ENCODE measurements at regions not wholly inside any gene's neighbourhood (a gene's known extent, or its start where the extent isn't known, plus 50 kb on each side); places are given as distances from the start of the nearest gene placed in this dataset.

DNA sequence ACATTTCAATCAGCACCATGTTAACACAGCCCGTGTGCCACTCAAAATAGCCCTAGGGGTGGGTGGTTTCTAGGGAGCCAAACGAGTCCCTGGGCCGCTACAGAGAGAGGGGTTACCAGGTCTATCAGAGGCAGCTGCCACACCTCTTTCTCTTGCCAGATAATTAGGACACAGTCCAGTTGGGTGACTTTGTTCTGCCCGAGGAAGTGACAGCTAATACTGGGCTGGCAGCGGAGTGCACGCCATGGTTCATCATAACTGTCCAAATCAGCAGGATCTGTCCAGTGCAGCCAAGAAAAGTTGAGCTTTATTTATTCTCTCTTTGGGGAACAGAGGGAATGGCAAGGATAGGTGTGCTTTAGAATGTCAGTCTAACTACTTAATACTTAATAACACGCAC is 583.8 kb downstream of the BRINP1 start:
- DNase-seq = no peak

DNA sequence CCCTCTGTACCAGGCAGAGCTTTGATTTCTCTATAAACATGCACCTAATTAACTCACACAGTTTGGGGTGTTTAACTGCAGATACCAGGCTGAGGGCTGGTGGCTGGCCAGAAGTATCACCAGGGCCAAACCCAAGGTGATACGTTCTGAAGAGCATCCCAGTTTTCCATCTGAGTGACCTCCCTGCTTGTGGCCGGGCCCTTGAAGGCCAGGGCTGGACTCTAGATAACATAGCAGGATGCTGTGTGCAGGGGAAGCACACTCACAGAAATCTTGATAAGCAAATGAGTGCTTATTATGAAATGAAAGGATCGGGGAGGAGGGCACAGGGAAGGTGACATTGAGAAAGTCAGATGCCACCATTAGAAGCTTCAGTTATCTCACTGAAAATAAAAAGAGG is 582.4 kb downstream of the BRINP1 start:
- no peak for DNase-seq

DNA sequence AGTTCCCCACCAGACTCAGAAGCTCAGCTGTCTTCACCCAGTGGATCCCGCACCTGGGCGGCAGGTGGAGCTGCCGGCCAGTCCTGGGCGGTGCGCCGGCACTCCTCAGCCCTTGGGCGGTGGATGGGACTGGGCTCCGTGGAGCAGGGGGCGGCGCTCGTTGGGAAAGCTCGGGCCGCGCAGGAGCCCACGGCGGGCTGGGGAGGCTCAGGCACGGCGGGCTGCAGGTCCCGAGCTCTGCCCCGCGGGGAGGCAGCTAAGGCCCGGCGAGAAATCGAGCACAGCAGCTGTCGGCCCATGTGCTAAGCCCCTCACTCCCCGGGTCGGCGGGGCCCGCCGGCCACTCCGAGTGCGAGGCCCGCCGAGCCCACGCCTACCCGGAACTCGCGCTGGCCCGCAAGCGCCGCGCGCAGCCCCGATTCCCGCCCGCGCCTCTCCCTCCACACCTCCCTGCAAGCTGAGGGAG is 560.0 kb downstream of the BRINP1 start:
- DNase-seq = no peak

DNA sequence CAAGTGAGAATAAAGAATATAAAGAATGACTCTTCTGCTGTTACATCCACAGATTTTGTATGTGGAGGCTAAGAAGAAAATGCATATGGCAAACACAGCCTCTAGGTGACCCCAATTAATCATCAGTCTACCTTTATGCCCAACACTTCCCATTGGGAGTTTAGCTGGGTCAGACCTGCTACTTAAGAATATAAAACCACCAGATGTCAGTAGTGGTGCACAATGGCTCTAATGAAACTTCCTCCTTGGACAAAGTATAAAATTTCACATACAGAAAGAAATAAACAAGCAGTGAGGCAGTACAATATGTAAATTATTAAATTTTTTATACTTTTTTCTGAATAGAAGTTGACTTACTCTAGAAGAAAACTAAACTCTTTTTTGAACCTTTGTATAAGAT is 539.9 kb downstream of the BRINP1 start:
- no peak for DNase-seq

DNA sequence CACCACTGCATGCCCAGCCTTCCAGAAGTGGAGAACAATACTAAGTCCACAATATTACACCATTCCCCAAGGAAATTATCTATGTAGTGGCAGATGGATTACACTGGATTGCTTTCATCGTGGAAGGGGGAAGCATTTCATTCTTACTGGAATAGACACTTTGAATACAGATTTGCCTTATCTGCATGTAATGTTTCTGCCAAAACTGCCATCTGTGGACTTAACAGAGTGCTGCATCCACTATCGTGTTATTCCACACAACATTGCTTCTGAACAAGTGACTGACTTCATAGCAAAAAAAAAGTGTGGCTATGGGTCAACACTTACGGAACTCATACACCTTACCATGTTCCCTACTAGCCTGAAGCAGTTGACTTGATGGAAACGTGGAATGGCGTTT is 536.9 kb downstream of the BRINP1 start:
- no peak for DNase-seq

DNA sequence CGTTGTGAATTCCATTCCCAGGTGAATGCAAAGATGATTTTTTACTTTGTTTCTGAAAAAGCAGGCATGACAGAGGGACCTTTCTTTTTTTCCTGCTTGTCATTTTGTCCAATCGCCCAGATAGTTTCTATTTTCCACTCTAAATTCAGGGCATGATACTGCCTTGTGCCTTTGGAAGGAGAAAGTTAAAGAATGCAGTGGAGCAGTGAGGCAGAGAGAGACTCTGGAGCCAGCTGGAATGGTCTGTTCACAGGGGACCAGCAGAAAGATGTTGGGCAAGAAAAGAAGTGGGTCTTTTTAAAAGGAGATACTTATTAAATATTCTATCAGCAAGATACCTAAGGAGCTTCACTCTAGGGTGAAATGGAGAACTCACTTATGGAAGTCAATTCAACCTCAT is 532.3 kb downstream of the BRINP1 start:
- DNase-seq = no peak

DNA sequence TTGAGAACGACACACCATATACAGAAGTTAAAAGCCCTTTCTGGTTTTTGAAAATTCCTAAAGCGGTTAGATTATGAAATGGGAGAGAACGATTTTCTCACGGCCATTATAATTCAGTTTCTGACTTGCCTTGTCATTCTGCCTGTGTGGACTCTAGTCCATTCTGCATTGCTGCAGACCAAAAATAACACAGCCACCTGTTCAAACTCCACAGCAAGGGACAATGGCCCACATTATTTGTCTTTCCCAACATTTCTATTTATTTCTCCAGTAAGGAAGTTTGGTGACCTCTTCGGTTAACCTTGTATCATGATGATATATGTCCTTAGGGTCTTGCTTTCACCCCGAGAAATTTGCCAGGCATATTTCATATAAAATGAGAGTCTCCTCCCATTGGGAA is 497.7 kb downstream of the BRINP1 start:
- DNase-seq = no peak

DNA sequence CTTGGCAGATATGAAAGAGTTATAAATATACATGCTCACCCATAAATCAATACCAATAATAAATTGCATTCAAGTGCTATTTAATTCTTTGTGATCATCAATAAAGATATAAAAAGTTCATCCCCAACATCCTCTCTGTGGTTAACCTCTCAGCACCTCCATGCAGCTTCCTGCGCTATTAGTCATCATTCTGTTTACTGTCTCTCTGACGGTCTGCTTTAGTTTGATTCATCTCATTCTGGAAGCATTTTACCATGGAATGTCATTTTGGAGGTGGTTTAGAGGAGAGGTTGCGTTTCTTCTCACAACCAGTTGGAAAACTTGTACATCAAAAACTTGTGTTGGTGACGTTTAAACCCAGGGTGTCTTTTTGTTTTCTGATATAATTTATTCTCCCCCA is 486.6 kb downstream of the BRINP1 start:
- no peak for DNase-seq

DNA sequence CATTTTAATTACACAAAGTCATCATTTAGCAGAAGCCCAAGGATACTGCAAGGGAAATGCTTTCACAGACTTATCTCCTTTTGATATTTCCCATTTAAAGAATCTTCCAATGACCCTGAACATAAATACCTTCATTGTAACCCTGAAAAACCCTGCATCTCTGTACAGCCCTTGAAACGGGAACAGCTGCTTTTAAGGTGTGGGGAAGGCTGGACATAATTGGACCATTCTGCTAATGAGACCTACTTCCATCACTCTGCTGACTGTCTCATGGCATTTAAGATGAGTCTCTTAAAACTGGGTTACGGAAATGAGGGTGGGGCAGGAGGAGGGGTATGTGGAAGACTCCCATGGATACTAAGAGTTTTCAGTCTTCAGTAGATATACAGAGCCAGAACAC is 485.8 kb downstream of the BRINP1 start:
- no peak for DNase-seq

DNA sequence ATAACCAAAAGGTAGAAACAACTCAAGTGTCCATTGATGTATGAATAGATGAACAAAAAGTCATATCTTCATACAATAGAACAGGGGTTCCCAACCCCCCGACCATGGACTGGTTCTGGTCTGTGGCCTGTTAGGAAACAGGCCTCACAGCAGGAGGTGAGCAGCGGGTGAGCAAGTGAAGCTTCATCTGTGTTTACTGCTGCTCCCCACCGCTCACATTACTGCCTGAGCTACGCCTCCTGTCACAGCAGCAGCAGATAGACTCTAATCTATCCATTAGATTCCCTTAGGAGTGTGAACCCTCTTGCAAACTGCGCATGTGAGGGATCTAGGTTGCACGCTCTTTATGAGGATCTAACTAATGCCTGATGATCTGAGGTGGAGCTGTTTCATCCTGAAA is 478.0 kb downstream of the BRINP1 start:
- DNase-seq = no peak

DNA sequence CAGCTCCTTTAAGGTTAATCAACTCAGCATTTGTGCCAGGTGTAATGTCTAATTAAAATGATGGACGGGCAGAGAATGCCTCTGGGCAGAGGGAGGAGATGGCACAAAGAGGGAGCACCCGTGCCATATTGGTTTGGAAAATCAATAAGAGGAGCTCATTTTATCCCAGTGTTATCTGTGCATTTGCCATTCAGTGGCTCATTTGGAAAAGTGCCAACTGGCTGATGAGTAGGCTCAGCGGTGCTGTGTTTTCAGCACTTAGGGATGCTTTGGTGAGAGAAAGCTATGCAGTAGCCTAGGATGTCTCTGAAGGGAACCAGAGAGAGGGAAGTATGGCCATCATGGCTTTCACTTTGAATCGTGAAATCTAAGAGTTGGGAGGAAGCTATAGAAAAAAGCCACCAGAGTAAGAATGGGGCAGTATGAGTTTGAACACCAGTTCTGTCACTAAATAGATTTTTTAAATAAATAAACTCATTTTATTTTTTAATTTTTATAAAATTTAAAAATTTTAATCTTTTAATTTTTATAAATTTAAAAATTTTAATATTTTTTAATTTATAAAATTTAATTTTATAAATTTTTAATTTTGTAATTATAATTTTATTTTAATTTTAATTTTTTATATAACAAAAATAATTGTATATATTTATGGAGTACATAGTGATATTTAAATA is 472.8 kb downstream of the BRINP1 start:
- no peak for DNase-seq

DNA sequence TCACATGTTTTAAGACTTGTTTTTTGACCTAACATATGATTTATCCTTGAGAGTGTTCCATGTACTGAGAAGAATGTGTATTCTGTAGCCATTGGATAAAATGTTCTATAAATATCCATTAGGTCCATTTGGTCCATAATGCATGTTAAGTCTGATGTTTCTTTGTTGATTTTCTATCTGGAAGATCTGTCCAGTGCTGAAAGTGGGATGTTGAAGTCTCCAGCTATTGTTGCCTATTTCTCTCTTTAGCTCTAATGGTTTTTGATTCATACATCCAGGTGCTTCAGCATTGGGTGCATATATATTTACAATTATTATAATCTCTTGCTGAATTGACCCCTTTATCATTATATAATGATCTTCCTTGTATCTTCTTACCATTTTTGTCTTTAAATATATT is 451.1 kb downstream of the BRINP1 start:
- no peak for DNase-seq

DNA sequence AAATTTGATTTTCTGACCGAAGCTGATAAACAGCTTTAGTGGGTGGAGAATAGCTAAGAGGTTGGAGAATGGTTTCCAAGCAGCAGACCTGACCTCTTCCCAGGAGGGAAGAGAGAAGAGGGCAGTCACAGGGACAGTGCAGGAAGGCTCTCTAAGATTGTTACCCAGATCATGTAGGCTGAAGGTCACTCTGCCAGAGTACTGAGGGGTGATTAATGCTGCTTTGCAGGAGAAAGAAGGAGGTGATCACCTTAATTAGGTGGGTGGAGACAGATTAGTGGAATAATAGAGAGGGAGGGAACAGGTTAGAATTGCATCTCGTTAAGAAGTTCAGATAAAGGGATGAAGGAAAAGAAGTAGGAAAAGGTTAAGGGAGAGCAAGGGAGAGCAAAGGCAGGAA is 440.5 kb downstream of the BRINP1 start:
- DNase-seq = no peak

DNA sequence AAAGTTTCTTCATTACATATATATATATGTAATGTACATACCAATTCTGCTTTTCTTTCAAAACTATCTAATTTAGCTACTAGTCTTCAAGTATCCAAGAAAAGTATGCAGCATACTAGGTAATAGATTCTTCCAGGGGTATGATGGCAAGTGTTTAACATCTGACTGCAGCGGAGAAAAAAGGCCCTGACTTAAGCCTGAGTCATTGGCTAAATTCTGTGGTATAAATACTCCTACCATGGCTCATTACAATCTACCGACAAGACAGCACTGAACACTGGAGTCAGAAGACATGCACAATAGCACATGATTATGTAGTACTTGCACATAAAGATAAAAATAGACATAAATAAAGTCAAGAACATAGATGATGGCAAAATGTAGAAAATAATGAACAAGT is 439.9 kb downstream of the BRINP1 start:
- DNase-seq = no peak

DNA sequence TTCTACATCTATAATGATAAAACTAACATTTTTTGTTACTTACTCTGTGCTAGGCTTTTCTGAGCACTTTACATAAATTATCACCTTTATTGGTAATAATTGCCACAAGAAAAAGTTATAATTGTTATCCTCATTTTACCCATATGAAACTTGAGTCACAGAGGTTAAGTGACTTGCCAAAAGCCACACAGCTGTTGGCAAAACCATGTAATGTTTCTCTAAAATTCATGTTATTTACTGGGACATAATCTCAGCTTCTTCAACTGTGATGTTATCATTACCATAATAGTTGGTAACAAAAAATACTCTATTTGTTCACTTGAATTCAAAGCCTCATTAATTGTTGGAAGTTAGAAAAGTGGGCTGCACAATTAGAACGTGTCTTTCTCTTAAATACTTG is 437.3 kb downstream of the BRINP1 start:
- DNase-seq = no peak

DNA sequence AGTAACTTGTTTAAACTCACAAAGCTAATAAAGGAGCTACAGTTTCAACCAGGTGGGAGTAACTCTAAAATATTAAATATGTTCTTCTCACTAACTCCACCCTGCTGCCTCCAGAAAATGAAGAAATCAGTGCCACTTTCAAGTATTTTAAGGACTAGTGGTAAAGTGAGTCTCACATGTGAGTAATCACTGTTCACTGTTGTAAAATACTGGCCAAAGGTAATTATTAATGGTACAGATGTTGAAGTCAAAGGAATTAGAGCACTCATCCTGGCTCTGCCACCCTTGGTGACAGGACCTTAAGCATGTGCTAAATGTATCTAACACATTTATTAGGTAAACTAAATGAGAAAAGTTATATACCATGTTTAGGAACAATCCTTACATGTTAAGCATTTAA is 430.7 kb downstream of the BRINP1 start:
- no peak for DNase-seq

DNA sequence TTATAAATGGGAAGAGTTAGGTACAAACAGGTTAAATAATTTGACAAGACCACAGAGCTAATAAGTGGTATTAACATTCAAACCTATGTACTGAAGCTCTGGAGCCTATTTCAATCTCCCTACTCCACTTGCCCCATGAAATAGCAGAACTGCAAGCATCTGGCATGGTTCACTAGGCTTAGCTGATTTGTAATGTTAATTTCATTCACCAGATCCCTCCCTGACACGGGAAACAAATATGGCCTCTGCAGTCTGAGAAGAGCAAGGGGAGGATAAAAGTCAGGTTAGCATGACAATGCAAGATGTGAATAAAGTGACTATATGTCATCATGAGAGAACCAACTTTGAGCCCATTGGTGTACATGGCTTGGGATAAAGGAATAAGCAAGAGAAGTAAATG is 428.8 kb downstream of the BRINP1 start:
- DNase-seq = no peak

DNA sequence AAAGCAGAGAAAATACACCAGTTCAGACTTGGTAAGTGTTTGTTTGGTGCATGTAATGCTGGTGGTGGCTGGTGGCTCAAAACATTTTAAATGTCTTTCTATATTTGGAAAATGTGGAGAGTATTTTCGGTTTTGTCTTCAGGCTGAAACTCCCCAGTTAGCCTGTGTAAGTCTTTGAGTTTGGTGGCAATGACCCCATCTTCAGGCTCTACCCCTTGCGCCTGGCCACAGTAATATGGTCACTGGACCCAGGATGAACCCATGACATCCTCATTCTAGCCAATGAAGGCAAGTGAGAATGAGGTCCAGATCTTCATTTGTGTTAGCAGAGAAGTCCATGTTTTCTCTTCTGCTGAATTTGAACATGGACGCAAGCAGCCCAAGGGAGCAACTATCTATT is 422.6 kb downstream of the BRINP1 start:
- no peak for DNase-seq

DNA sequence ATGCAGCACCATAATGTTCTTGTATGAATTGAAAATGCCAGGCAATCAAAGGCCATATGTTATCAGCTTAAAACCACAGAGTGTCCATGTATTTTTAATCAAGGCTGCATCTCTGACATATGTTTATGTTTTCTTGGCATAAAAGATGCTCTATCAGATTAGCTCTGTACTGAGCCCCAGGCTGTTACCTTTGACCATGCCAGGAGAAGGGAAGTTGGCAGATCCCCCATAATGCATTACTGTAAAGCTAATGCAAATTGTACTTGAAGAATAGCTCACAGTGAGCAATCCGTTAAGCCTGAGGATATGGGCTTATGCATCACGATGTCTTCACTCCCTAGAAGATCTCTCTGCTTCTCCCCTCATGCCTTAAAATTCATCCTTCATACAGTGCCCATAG is 414.4 kb downstream of the BRINP1 start:
- no peak for DNase-seq

DNA sequence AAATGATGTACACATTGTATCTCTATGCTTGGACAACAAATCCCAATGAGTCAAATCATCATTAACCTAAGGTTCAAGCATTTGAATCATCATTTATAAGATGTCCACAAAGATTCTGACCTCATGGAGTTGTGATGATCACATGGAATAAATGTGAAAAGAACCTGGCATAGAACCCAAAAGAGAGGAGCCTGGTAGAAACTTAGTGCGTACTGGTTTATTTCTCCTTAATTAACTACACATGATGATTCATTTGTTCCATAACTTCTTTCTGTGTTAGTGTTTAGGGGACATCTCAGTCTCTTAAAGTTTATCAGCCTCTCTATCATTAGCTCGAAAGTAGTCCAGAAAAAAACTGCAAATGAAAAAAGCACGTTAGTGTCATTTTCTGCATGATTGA is 411.6 kb downstream of the BRINP1 start:
- no peak for DNase-seq

DNA sequence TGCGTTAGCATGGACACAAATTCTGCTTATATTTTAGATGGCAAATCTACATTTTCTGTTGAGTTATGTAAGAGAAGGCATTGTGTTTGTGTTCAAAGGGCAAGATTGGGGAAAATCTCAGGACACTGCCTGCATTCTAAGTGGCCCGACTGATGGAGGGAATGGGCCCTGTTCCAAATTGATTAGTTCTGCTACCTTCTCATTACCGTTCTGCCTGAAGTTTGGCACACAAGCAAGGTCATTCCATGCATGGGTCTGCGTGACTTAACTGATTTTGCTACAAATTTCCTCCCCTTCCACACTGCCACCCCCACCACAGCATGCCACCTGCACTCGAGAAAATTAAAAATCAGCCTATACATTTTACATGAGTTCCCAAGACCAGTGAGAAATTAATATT is 409.9 kb downstream of the BRINP1 start:
- no peak for DNase-seq

DNA sequence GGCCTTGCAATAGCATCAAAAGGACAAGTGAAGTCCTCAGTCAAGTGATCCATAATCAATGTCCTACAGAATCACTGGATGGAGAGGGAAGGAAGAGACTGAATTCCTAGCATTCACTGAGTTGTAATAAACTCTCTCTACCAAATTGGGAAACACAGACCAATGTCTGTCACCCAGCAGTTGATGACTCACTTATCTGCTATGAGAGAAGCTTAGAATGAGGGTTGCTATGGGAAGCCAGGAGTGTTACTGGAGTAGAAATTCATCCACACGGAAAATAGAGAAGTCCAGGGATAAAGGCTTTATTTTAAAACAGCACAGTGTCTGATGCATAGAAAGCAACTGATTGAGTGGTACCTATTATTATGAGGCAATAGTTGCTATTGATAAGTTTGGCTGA is 407.4 kb downstream of the BRINP1 start:
- DNase-seq = no peak

DNA sequence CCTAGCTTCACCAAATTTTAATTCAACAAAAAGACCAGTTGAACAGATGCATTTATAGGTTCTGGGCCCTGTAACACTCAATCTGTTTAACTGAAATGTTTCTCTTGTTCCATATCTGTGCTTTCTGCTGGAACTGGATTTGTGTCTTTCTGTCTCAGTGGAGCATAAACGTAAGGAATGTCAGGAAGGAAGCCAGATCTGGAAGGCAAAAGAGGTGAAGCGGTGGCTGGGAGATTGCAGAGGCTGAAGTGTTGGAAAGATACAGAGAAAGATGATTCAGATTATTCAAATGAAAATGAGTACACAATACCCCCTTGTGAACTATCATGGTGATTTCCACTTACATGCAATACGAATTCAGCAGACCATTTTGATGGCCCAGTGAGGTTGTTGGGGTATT is 406.8 kb downstream of the BRINP1 start:
- DNase-seq = no peak

DNA sequence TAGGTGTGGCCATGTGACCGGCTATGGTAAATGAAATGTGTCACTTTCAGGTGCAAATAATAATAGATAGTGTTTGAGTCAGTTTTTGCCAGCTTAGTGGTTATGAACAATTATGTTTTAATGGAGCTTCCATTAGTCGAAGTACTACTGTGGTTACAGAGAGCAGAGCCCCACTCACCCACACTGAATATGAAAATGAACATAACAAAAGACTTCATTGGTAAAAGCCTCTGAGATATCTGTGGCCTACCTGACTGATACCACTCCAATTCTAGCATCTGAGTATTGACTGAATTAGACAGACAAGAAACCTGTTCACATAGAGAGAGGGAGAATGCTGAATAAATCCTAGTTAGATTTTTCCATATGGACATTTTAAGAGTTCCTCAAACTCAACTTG is 405.6 kb downstream of the BRINP1 start:
- DNase-seq = no peak

DNA sequence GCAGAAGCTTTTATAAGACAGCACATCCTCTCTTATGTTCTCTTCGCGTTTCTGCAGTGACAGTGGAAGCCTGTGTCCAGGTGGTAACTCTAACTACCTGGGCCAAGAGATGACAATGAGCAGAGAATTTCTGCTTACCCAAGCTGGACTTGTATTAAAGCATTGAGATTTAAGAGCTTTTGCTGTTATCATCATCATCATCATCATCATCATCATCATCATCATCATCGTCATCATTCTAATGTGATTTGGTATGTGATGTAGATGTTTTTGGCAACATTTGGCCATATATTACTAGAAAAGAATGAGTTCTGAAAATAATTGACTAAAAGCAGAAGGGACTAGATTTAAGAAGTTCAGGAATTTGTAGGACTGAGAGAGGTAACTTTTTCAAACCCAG is 401.3 kb downstream of the BRINP1 start:
- no peak for DNase-seq

DNA sequence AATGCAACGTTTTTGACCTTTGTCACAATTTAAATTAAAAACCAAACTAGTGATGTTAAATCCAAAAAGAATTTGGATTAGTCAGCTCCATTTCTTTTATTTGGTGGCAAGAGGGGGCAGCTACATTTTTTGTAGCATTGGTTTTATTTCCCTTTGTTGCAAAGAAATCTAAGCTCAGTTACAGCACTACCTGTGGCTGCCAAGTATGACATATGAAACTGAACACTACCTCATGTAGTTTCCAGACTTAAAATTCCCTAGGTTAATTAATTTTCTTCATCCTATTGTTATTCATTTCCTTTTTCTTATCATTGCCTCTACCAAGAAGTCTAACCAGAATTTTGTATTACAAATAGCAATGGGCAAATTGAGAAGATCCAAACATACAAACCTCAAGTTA is 393.5 kb downstream of the BRINP1 start:
- no peak for DNase-seq

All from CD4-positive, alpha-beta T cell treated with Interleukin-6 for 4 hours (primary cell).